AG04449 (cell line): ENCODE measurements at regions not wholly inside any gene's neighbourhood (a gene's known extent, or its start where the extent isn't known, plus 50 kb on each side); places are given as distances from the start of the nearest gene placed in this dataset.

Experiments used
- CTCF ChIA-PET: fragments of 350-600 bp; formaldehyde crosslinking; extraction: SDS; loops from one replicate; lab custom pipeline; 2021; ENCODE audit warnings: antibody characterized with exemption; lab: Yijun Ruan, JAX
- POLR2A ChIA-PET: fragments of 400-600, 350-600 bp; formaldehyde crosslinking; extraction: SDS; loops from one replicate; lab custom pipeline; 2020; ENCODE audit warnings: antibody characterized with exemption, inconsistent platforms; lab: Yijun Ruan, JAX
- DNase-seq: peaks from one replicate; pipeline ENCODE4 v3.0.0-alpha.2; 2010; ENCODE audit warnings: low read depth, low spot score
- H3K4me3 ChIP-seq: 2 replicates; pipeline ENCODE4 v1.5.1; 2011; ENCODE audit warnings: low read depth, mild to moderate bottlenecking, control low read depth, low read length
- TF ChIP-seq, protein P1 (sequence below): IDR thresholded peaks from one replicate; pipeline ENCODE4 v1.5.1; 2011; ENCODE audit warnings: mild to moderate bottlenecking, moderate library complexity, low read length, control low read depth, inconsistent platforms; ENCODE audit not compliant: insufficient read depth; ENCODE audit errors: missing control alignments

DNA sequence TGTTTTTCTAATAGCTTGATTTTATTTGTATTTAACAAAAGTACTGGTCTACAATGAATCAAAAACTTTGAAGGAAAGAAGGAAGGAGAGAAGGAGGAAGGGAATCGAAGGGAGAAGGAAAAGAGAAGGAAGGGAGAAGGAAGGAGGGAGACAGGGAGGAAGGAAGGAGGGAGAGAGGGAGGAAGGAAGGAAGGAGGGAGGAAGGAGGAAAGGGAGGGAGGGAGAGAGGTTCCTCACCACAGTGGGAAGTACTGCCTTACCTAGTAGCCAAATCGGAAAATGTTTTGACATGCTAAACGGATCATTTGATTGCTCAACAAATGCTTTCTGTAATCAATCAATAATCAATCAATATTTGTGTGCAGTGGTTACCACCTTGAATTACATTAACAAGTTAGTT, 225.8 kb upstream of the CELF2 start:
- TF ChIP-seq, protein P1, sequence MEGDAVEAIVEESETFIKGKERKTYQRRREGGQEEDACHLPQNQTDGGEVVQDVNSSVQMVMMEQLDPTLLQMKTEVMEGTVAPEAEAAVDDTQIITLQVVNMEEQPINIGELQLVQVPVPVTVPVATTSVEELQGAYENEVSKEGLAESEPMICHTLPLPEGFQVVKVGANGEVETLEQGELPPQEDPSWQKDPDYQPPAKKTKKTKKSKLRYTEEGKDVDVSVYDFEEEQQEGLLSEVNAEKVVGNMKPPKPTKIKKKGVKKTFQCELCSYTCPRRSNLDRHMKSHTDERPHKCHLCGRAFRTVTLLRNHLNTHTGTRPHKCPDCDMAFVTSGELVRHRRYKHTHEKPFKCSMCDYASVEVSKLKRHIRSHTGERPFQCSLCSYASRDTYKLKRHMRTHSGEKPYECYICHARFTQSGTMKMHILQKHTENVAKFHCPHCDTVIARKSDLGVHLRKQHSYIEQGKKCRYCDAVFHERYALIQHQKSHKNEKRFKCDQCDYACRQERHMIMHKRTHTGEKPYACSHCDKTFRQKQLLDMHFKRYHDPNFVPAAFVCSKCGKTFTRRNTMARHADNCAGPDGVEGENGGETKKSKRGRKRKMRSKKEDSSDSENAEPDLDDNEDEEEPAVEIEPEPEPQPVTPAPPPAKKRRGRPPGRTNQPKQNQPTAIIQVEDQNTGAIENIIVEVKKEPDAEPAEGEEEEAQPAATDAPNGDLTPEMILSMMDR = no peak
- CTCF ChIA-PET = interaction anchor here (0.6 to 1.2 kb wide), 2 partner anchors 27 to 246 kb away, joined by 3 read pairs; no protein-coding TSS in a partner anchor
- DNase-seq = no peak
- H3K4me3 ChIP-seq = no peak overlapping the region
- POLR2A ChIA-PET = interaction anchor here (1.5 kb wide), 1 partner anchor 14 kb away, joined by 10 read pairs; no protein-coding TSS in a partner anchor

DNA sequence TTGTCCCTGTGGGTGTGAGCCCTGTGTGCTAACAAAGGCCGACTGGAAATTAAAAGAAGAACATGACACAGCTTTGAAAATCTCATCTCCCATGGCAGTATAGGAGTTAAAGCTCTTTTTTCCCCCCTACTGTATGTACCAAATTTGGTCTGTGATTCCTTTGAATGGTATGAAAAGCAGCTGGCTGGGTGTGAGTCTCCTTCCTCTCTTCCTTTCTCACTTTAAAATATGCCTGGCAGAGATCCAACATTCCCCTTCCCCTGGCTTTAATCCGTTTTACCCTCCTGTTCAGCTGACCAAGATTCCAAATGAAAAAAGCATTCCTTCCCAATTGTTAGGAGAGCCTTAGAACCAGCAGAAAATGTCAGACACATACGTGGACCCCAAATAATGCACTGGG, 225.0 kb upstream of the CELF2 start:
- no peak overlapping the region for H3K4me3 ChIP-seq
- ChIA-PET CTCF (interaction anchor here (1.2 kb wide), 1 partner anchor 17 kb away, joined by 3 read pairs; no protein-coding TSS in a partner anchor), POLR2A (interaction anchor here (1.3 to 1.5 kb wide), 2 partner anchors 13 to 79 kb away, joined by 6 to 10 read pairs; no protein-coding TSS in a partner anchor)
- TF ChIP-seq, protein P1 = no peak
- DNase-seq = peak; percentile 74

DNA sequence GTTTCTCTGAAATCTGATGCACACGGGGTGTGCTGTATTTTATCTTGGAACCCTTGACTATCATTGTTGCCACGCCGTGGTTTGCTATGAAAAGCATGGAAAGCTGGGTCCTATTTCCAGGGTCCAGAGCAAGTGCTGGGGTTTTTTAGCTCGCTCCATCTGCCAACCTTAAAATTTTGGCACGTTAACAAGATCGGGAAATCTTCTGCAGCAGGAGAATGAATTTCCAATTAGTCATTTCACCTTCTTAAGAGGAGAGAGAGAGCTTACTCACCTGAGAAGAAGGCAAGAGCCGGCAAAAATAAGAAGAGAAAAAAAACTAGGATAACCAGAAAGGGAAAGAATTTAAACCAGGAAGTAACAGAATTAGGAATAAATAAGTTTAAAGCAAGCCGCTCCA, 223.6 kb upstream of the CELF2 start:
- H3K4me3 ChIP-seq = no peak overlapping the region
- TF ChIP-seq, protein P1 = no peak
- ChIA-PET CTCF (interaction anchor here (0.7 to 1.0 kb wide), 2 partner anchors 12 to 270 kb away, joined by 3 to 5 read pairs; no protein-coding TSS in a partner anchor), POLR2A (no interaction called here)
- no peak for DNase-seq

DNA sequence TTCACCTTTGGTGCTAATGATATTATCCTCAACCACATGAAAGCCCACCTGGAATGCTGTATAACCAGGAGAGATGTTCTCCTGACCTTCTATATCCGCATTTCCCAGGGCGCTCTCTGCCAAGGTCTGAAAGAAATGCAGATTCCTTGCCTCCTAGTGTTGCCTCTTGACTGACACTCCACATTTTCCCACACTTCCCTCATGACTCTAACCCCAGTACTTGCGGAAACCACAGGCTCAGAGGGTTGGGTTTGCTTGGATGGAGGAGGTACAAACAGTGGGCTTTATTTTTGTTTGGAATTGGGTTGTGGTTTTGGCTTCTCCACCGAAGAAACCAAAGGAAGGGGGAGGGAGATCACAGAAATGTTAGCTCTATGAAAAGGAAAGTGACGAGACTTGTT, 222.9 kb upstream of the CELF2 start:
- no peak for DNase-seq
- CTCF ChIA-PET = interaction anchor here (1.0 kb wide), 1 partner anchor 11 kb away, joined by 5 read pairs; no protein-coding TSS in a partner anchor
- H3K4me3 ChIP-seq = no peak overlapping the region
- POLR2A ChIA-PET = no interaction called here
- TF ChIP-seq, protein P1 = no peak

DNA sequence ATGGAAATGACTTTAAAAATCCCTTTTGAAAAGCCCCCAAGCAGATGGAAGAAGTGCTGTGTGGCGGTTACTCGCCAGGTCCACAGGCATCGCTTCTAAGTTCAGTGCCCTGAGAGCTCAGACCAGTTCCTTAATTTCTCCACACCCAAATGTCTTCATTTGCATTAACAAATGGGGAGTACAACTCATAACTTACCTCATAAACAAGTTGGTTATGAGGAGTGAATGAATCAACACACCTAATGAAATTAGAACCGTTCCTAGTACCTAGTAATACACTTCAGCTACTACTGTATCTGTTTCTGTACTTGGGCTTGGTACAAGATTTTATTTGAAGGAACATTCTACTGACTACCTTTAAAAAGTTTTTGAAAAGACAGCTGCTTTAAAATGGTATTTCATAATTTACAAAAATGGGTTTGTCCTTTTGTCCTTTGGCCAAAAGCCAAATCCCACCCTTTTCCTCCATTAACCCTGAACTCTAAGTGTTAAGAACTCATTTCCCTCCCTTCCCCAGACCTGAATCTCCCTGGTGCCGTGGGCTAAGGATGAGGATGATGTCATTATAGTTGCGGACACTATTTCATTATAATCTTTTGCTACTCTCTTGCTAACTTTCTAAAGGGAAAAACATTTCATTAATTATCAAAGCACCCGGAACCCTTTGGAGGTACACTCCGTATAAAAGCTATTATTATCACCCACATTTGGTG, 221.5 kb upstream of the CELF2 start:
- ChIA-PET POLR2A (no interaction called here), CTCF (interaction anchor here (0.6 kb wide), 1 partner anchor 9 kb away, joined by 4 read pairs; no protein-coding TSS in a partner anchor)
- TF ChIP-seq, protein P1 = no peak

DNA sequence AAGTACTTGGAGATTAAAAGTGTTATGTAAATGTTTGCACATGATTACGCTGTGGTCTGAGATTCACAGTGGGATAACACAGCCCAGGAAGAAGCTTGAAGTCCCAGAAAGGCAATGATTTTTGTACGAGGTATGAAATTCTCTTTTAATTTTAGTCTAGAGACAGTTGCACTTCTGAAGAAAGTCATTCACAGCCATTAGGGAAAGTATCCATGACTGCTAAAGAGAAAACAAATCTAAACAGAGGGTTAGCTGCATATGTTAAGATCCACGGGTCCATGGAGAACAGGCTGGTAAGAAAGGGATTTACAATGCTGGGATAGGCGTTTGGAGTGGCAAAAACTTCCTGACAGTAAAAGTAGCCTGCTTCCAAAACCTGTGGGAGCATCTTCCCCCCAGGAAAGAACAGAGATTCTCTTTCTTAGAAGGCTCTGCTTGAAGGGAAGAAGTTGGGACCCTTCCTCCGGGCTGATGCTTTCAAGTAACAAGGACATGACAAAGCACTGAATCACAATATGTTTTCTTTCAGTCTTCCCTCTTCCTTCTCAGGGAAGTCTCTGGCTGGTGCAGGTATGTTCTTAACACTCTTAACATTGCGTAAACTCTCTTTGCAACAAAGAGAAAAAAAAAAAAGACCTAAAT, 220.8 kb upstream of the CELF2 start:
- POLR2A ChIA-PET = no interaction called here
- CTCF ChIA-PET = interaction anchor here (1.4 kb wide), 1 partner anchor 239 kb away, joined by 5 read pairs; no protein-coding TSS in a partner anchor
- no peak overlapping the region for H3K4me3 ChIP-seq
- TF ChIP-seq, protein P1 = no peak
- DNase-seq = no peak

More for the DNA sequence above, 221.5 kb upstream of the CELF2 start:
- H3K4me3 ChIP-seq = no peak overlapping the region
- no peak for DNase-seq
